IMR-90 (cell line): ENCODE measurements at regions not wholly inside any gene's neighbourhood (a gene's known extent, or its start where the extent isn't known, plus 50 kb on each side); places are given as distances from the start of the nearest gene placed in this dataset.

Experiments used
- ATAC-seq: fragments of 200-7000 bp; cut with Tn5 transposase; 2 replicates; pipeline ENCODE4 v1.9.1; 2020; ENCODE audit warnings: low read depth, mild to moderate bottlenecking, moderate library complexity
- BruUV-seq: library from RNA; stranded (reverse); fragments of 400-500 nt; replicated peaks from 2 replicates; lab custom pipeline; 2021; lab: Mats Ljungman, UMichigan
- CTCF ChIA-PET: fragments of 300-600 bp; formaldehyde crosslinking; extraction: SDS; loops from one replicate; lab custom pipeline; 2021; ENCODE audit warnings: antibody characterized with exemption; lab: Yijun Ruan, JAX
- POLR2A ChIA-PET: fragments of 300-600 bp; sonication (Branson Sonifier 250); formaldehyde crosslinking; loops from one replicate; lab custom pipeline; 2022; ENCODE audit warnings: antibody characterized with exemption; ENCODE audit not compliant: unreplicated experiment; lab: Charles Lee
- DNase-seq: peaks from one replicate; pipeline ENCODE4 v3.0.0; 2013
- H2AFZ ChIP-seq: replicated peaks from 2 replicates; pipeline ENCODE3; 2013; ENCODE audit warnings: low read length, mild to moderate bottlenecking; ENCODE audit not compliant: poor library complexity
- H2AK5ac ChIP-seq: 2 replicates; pipeline ENCODE4 v1.6.1; 2013; ENCODE audit warnings: low read depth, low read length, inconsistent platforms
- H2AK9ac ChIP-seq: replicated peaks from 2 replicates; pipeline ENCODE3; 2013; ENCODE audit warnings: mild to moderate bottlenecking, low read depth, low read length, moderate library complexity; ENCODE audit not compliant: poor library complexity
- H2BK120ac ChIP-seq: 2 replicates; pipeline ENCODE4 v1.6.1; 2013; ENCODE audit warnings: low read depth, low read length, inconsistent platforms
- H2BK15ac ChIP-seq: 3 replicates; pipeline ENCODE4 v1.6.1; 2013; ENCODE audit warnings: low read depth, low read length, inconsistent platforms
- H2BK20ac ChIP-seq: 2 replicates; pipeline ENCODE4 v1.6.1; 2013; ENCODE audit warnings: low read depth, mild to moderate bottlenecking, inconsistent platforms, low read length, moderate library complexity
- H2BK5ac ChIP-seq: 2 replicates; pipeline ENCODE4 v1.6.1; 2013; ENCODE audit warnings: mild to moderate bottlenecking, low read depth, low read length, inconsistent platforms; ENCODE audit not compliant: poor library complexity, severe bottlenecking
- H3K14ac ChIP-seq: replicated peaks from 2 replicates; pipeline ENCODE4 v1.6.1; 2013; ENCODE audit warnings: low read depth, low read length, inconsistent platforms
- H3K18ac ChIP-seq: 2 replicates; pipeline ENCODE4 v1.6.1; 2013; ENCODE audit warnings: low read depth, low read length, control low read depth
- H3K23ac ChIP-seq: 2 replicates; pipeline ENCODE4 v1.6.1; 2013; ENCODE audit warnings: low read depth, low read length, inconsistent platforms
- H3K27ac ChIP-seq: 2 replicates; pipeline ENCODE4 v1.5.1; 2013; ENCODE audit warnings: mild to moderate bottlenecking, control low read depth, low read length; ENCODE audit not compliant: insufficient read depth
- H3K27me3 ChIP-seq: 2 replicates; pipeline ENCODE4 v1.6.1; 2013; ENCODE audit warnings: low read length; ENCODE audit not compliant: control insufficient read depth, insufficient read depth
- H3K36me3 ChIP-seq: 2 replicates; pipeline ENCODE4 v1.6.1; 2013; ENCODE audit warnings: low read length, mixed read lengths; ENCODE audit not compliant: control insufficient read depth, insufficient read depth
- H3K4ac ChIP-seq: 2 replicates; pipeline ENCODE4 v1.6.1; 2013; ENCODE audit warnings: low read depth, low read length, inconsistent platforms
- H3K4me1 ChIP-seq: 2 replicates; pipeline ENCODE4 v1.6.1; 2013; ENCODE audit warnings: low read length, mixed read lengths; ENCODE audit not compliant: control insufficient read depth, insufficient read depth
- H3K4me2 ChIP-seq: 2 replicates; pipeline ENCODE4 v1.6.1; 2013; ENCODE audit warnings: low read depth, mild to moderate bottlenecking, control low read depth, low read length, moderate library complexity
- H3K4me3 ChIP-seq: 2 replicates; pipeline ENCODE4 v1.5.1; 2013; ENCODE audit warnings: low read depth, mild to moderate bottlenecking, control low read depth, low read length, moderate library complexity; ENCODE audit not compliant: insufficient read depth
- H3K56ac ChIP-seq: 2 replicates; pipeline ENCODE4 v1.6.1; 2013; ENCODE audit warnings: low read length, inconsistent platforms; ENCODE audit not compliant: insufficient read depth; ENCODE audit errors: extremely low read depth
- H3K79me1 ChIP-seq, 2 experiments: 2 replicates each; pipeline ENCODE4 v1.6.1; 2013; ENCODE audit warnings: low read length in 2 of 2, inconsistent platforms in 1 of 2, low read depth in 1 of 2
- H3K9ac ChIP-seq: 2 replicates; pipeline ENCODE4 v1.6.1; 2013; ENCODE audit warnings: low read depth, low read length, control low read depth
- H3K9me1 ChIP-seq: 2 replicates; pipeline ENCODE4 v1.6.1; 2013; ENCODE audit warnings: low read length, inconsistent platforms; ENCODE audit not compliant: insufficient read depth
- H3K9me3 ChIP-seq: 2 replicates; pipeline ENCODE4 v1.6.1; 2013; ENCODE audit warnings: low read length; ENCODE audit not compliant: control insufficient read depth, insufficient read depth
- H4K20me1 ChIP-seq: 2 replicates; pipeline ENCODE4 v1.6.1; 2013; ENCODE audit warnings: low read length, inconsistent platforms; ENCODE audit not compliant: insufficient read depth
- H4K5ac ChIP-seq: 2 replicates; pipeline ENCODE4 v1.6.1; 2013; ENCODE audit warnings: mild to moderate bottlenecking, low read depth, low read length, control low read depth
- H4K8ac ChIP-seq, 2 experiments: 2 replicates each; pipeline ENCODE4 v1.6.1; 2013; ENCODE audit warnings: low read depth in 2 of 2, low read length in 2 of 2, control low read depth in 1 of 2, inconsistent platforms in 1 of 2
- H4K91ac ChIP-seq: 2 replicates; pipeline ENCODE4 v1.6.1; 2013; ENCODE audit warnings: low read depth, low read length, inconsistent platforms; ENCODE audit not compliant: insufficient read depth
- CEBPB ChIP-seq: IDR thresholded peaks from 2 replicates; pipeline ENCODE4 v1.6.1; 2012; ENCODE audit warnings: low read depth, low read length, improper control_type of control experiment
- POLR2A ChIP-seq: IDR thresholded peaks from 2 replicates; pipeline ENCODE4 v1.6.1; 2012; ENCODE audit warnings: mild to moderate bottlenecking, low read depth, low read length
- WGBS, 2 experiments: methylation state at CpG; one replicate each; pipeline versions ENCODE4 v1.1.5 to v1.1.7; 2013; ENCODE audit warnings: missing lambda C conversion rate in 2 of 2; ENCODE audit not compliant: insufficient read length in 1 of 2; ENCODE audit errors: extremely low coverage in 2 of 2; 5-methylcytosine and 5-hydroxymethylcytosine counted together
- dilution Hi-C: fragments of 300-500 bp; cut with HindIII; formaldehyde crosslinking; loops from one replicate; pipeline ENCODE4 v1.14.3; 2018; ENCODE audit warnings: low sequenced_read_pairs; ENCODE audit not compliant: unreplicated experiment
- in situ Hi-C: fragments of 300-500 bp; cut with MboI; formaldehyde crosslinking; loops from 3 replicates; pipeline ENCODE4 v1.14.3; 2019; ENCODE audit warnings: low sequenced_read_pairs, inconsistent platforms, mixed read lengths
- intact Hi-C: fragments of 100-400 bp; cut with micrococcal nuclease; formaldehyde crosslinking; loops from 2 replicates; pipeline ENCODE4 v1.10.0; 2022

DNA sequence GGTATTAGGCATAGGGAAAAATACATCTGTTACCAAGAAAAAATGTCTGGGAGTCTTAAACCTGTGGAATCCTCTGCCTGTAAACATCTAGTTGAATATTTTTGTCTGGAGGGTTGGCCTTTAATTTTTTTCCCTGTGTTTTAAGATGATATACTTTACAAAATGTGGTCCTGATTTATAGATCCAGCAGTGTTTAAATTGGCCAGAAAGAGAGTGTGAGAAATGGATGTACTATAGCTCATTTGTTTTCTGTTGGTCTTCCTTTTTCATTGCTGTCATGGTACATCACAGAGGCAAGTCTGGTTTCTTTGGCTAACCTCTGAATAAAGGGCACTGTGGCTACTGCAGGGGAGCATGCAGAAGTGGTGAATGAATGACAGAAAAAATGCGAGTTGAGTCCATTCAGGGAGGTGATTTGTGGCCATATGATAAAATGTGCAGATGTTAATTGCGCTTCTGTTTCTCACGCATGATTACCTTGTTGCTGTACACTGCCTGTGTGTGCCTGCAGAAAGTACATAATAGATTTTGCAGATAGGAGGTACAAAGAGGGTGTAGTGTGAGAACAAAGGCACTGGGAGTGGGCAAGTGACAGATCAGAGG is 150.0 kb downstream of the NFKBIZ start:
- TF ChIP-seq CEBPB (no peak), POLR2A (no peak)
- Histone ChIP-seq H2AK9ac (no peak overlapping the region), H3K27ac (no peak overlapping the region), H4K91ac (no peak overlapping the region), H2BK15ac (no peak overlapping the region), H4K8ac (no peak overlapping the region), H3K4me1 (peaks cover 8% of the 10 kb centered on the region; the same call in 1 of the 2 replicates), H3K18ac (no peak overlapping the region), H2BK20ac (no peak overlapping the region), H3K9ac (no peak overlapping the region), H3K4me2 (no peak overlapping the region), H3K36me3 (no peaks in the 10 kb centered on the region), H3K23ac (no peak overlapping the region), H3K27me3 (no peaks in the 10 kb centered on the region), H2AK5ac (no peak overlapping the region), H2AFZ (no peak overlapping the region), H2BK5ac (no peak overlapping the region), H4K20me1 (no peaks in the 10 kb centered on the region), H3K14ac (no peak overlapping the region), H2BK120ac (no peak overlapping the region), H3K4ac (no peak overlapping the region), H3K4me3 (no peak overlapping the region), H3K56ac (no peak overlapping the region), H4K5ac (no peak overlapping the region), H3K9me3 (no peaks in the 10 kb centered on the region), H3K9me1 (no peaks in the 10 kb centered on the region; the same call in 1 of the 2 replicates), H3K79me1 (no peaks in the 10 kb centered on the region)
- intact Hi-C loops, result no loop called here
- ChIA-PET POLR2A (no interaction called here), CTCF (no interaction called here)
- dilution Hi-C loops, result no loop called here
- WGBS, 2 experiments, result 100% methylated on average over 1 of the region's 3 CpGs; no CpG with 5 or more reads in 1 of the 2 experiments
- in situ Hi-C loops, result no loop called here
- ATAC-seq (0 out of 2 replicates have a peak, but pooled peaks have one; percentile 27), DNase-seq (no peak)
- BruUV-seq, result no TSS peak
